GM12875 (cell line): ENCODE measurements at regions not wholly inside any gene's neighbourhood (a gene's known extent, or its start where the extent isn't known, plus 50 kb on each side); places are given as distances from the start of the nearest gene placed in this dataset.

ENCODE experiments used
- H3K4me3 ChIP-seq: one replicate; pipeline ENCODE4 v1.5.1; 2011; ENCODE audit warnings: low read depth, low read length, control low read depth
- TF ChIP-seq, protein P1 (sequence below): IDR thresholded peaks from 2 replicates; pipeline ENCODE4 v1.5.1; 2011; ENCODE audit warnings: low read depth, mild to moderate bottlenecking, control low read depth, inconsistent platforms, low read length, moderate library complexity, borderline replicate concordance; ENCODE audit not compliant: insufficient read depth

DNA sequence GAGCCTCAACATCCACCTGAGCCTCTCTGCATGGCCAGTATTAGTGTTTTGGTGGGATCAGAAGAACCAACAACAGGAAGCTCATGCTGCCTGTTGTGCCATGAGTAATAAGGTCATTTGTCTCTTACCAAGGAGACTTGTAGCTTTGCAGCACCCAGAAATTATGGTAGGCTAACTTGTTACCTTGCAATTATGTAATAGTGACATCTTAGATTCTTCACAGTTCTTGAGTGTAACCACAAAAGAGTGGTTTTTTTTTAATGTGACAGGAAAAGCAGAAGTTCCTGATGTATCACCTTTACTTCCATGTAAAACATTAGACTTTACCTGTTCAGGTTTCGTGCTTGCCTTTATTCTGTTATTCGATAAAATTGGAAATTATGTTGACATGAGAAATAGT, 263.9 kb upstream of the CXXC4 start:
- TF ChIP-seq, protein P1, sequence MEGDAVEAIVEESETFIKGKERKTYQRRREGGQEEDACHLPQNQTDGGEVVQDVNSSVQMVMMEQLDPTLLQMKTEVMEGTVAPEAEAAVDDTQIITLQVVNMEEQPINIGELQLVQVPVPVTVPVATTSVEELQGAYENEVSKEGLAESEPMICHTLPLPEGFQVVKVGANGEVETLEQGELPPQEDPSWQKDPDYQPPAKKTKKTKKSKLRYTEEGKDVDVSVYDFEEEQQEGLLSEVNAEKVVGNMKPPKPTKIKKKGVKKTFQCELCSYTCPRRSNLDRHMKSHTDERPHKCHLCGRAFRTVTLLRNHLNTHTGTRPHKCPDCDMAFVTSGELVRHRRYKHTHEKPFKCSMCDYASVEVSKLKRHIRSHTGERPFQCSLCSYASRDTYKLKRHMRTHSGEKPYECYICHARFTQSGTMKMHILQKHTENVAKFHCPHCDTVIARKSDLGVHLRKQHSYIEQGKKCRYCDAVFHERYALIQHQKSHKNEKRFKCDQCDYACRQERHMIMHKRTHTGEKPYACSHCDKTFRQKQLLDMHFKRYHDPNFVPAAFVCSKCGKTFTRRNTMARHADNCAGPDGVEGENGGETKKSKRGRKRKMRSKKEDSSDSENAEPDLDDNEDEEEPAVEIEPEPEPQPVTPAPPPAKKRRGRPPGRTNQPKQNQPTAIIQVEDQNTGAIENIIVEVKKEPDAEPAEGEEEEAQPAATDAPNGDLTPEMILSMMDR: no peak
- no peak overlapping the region for H3K4me3 ChIP-seq

- TF ChIP-seq, protein P1: no peak
- H3K4me3 ChIP-seq: no peak overlapping the region
Measured at GRCh38 chr4:104763554-104764222, 269.0 kb upstream of the CXXC4 start.

GRCh38 chr4:104766676-104767075, 272.0 kb upstream of the CXXC4 start:
- TF ChIP-seq, protein P1: no peak

GRCh38 chr4:104772849-104773248, 278.2 kb upstream of the CXXC4 start:
- H3K4me3 ChIP-seq: no peak overlapping the region
- TF ChIP-seq, protein P1: no peak

More at GRCh38 chr4:104766676-104767075, 272.0 kb upstream of the CXXC4 start:
- no peak overlapping the region for H3K4me3 ChIP-seq

DNA sequence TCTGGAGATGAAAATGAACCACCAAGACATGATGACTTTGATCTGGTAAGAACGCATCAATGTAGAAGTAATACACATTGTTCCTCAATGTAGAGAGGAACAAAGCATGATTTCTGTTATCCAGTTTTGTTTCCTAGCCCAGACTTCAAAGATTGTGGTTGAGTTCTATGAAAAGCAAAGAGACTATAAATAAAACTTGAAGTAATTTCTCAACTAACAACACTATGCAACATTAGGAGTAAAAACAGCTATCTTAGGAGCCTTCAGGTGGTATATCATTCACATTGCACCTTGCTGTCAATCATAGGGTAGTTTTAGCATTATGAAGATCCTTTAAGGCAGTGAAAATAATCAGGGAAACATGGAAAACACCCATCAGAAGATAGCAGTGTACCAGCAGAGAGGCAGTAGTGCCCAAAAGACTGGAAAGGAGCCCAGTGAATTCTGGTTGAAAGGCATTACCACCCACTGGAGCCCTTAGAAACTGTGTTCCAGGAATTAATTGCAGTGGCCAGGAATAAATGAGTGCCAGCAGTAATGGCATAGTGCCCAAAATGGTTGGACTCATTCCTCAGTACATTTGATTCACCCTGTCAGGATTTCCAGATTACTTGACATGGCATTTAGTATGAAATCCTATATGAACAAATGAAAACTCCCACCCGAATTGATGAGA, 300.7 kb upstream of the CXXC4 start:
- TF ChIP-seq, protein P1: no peak
- no peak overlapping the region for H3K4me3 ChIP-seq

DNA sequence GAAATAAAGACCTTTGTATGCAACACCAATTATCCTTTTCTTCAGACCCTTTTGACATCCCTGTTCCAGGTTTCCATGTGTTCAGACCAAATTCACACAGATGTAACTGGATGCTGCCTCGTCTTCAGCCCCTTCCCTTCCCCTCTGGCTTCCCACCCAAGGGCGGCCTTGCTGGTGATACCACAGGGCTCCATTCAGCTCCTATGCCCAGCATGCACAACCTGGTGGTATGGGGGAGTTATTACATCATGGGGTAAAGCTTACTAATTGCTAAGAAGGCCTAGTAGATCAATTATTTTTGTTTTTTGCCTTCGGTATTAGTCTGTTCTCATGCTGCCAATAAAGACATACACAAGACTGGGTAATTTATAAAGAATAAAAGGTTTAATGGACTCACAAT, 317.0 kb upstream of the CXXC4 start:
- H3K4me3 ChIP-seq: no peak overlapping the region
- TF ChIP-seq, protein P1: no peak

DNA sequence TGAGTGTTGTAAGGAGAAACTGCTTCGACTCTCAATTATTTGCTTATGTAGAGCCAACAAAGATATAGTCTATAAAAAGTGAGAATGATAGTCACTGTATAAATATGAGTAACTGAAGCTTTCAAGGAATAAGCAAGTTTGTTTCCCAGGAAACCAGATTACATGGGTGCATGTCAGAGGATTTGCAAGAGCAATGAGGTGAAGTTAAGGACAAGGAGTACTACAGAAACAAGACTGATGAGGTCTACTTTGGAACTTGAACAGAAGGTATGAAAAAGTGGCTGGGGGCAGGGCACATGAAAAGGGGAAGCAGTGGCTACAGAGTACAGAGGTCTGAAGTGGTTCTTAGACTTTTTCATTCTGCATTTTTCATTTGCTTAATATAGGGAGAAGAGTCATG, 321.0 kb upstream of the CXXC4 start:
- TF ChIP-seq, protein P1: no peak
- no peak overlapping the region for H3K4me3 ChIP-seq
